Kidney epithelial cell (primary cell): ENCODE measurements at regions not wholly inside any gene's neighbourhood (a gene's known extent, or its start where the extent isn't known, plus 50 kb on each side); places are given as distances from the start of the nearest gene placed in this dataset.

Source experiments
- DNase-seq: peaks from one replicate; pipeline ENCODE4 v3.0.0-alpha.2; 2010; ENCODE audit warnings: low read depth
- H3K27me3 ChIP-seq: 2 replicates; pipeline ENCODE4 v1.6.0; 2011; ENCODE audit warnings: low read length; ENCODE audit not compliant: control insufficient read depth, insufficient read depth
- H3K36me3 ChIP-seq: 2 replicates; pipeline ENCODE4 v1.5.1; 2011; ENCODE audit warnings: low read length; ENCODE audit not compliant: control insufficient read depth, insufficient read depth
- H3K4me3 ChIP-seq: 2 replicates; pipeline ENCODE4 v1.5.1; 2011; ENCODE audit warnings: low read depth, mild to moderate bottlenecking, control low read depth, low read length
- TF ChIP-seq, protein P1 (sequence below): IDR thresholded peaks from 2 replicates; pipeline ENCODE4 v1.5.1; 2011; ENCODE audit warnings: mild to moderate bottlenecking, moderate library complexity, low read length, control low read depth, inconsistent platforms; ENCODE audit not compliant: insufficient read depth, poor library complexity, severe bottlenecking

DNA sequence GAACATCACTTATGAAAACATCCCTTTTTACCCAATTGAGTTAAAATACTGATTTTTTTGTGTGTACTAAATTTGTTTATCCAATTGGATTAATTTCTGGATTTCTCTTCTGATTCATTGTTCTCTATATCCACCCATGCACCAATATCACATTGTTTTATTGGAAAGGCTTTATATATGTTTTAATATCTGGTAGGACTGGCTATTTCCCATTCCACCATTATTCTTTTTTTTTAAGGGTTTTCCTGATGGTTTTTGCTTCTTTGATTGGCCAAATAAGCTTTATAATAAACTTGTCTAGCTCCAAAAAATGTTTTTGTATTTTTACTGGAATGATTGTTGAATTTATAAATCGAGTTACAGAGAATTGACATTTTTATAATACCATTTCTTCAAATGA lies 59.4 kb upstream of the DOK5 start:
- Histone ChIP-seq H3K27me3 (no peaks in the 10 kb centered on the region), H3K36me3 (no peaks in the 10 kb centered on the region), H3K4me3 (no peak overlapping the region)
- TF ChIP-seq, protein P1, sequence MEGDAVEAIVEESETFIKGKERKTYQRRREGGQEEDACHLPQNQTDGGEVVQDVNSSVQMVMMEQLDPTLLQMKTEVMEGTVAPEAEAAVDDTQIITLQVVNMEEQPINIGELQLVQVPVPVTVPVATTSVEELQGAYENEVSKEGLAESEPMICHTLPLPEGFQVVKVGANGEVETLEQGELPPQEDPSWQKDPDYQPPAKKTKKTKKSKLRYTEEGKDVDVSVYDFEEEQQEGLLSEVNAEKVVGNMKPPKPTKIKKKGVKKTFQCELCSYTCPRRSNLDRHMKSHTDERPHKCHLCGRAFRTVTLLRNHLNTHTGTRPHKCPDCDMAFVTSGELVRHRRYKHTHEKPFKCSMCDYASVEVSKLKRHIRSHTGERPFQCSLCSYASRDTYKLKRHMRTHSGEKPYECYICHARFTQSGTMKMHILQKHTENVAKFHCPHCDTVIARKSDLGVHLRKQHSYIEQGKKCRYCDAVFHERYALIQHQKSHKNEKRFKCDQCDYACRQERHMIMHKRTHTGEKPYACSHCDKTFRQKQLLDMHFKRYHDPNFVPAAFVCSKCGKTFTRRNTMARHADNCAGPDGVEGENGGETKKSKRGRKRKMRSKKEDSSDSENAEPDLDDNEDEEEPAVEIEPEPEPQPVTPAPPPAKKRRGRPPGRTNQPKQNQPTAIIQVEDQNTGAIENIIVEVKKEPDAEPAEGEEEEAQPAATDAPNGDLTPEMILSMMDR = no peak
- DNase-seq = no peak

DNA sequence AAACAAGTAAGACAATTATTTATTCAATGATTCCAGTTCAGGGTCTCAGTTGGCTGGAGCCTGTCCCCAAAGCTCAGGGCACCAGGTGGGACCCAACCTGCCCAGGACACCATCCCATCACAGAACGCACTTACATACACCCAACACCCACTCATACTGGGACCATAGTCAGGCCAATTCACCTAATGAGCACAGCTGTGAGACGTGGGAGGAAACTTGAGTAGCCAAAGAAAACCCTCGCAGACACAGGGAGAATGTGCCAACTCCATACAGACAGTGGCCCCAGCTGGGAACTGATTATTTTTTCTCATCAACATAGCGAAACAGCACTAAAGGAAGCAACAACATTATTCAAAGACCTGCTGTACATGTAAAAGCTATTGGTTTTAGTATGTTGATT lies 58.6 kb upstream of the DOK5 start:
- H3K36me3 ChIP-seq = no peaks in the 10 kb centered on the region
- H3K4me3 ChIP-seq = no peak overlapping the region
- H3K27me3 ChIP-seq = no peaks in the 10 kb centered on the region
- TF ChIP-seq, protein P1 = no peak
- DNase-seq = no peak

DNA sequence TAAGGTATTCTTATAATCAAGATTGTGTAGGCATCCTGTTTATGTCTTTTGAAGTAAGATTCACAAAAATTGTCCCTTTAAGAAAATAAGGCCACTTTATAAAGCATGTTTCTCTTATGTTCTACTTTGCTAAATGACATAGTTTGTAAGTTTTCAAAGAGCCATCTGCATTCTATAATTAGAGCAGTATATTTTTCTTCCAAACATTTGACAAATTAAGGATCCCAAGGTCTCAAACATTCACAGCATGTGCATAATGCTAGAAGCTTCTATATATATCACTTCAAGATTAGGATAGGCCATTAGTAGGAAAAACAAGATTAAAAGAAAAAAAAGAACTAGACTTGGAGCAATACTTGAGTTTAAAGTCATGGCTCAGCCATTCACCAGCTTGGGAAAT lies 55.9 kb upstream of the DOK5 start:
- TF ChIP-seq, protein P1 = no peak
- no peak overlapping the region for H3K4me3 ChIP-seq

More for the DNA sequence above, 55.9 kb upstream of the DOK5 start:
- H3K36me3 ChIP-seq = no peaks in the 10 kb centered on the region
- no peaks in the 10 kb centered on the region for H3K27me3 ChIP-seq
- no peak for DNase-seq
